SK-N-MC (cell line): ENCODE measurements at regions not wholly inside any gene's neighbourhood (a gene's known extent, or its start where the extent isn't known, plus 50 kb on each side); places are given as distances from the start of the nearest gene placed in this dataset.
"Not testable (repeated sequence)": the region's sequence is repeated elsewhere in the genome, so short reads cannot be mapped to it uniquely, and the experiment has no call there.

Experiments used
- DNase-seq: peaks from one replicate; pipeline ENCODE4 v3.0.0-alpha.2; 2011; ENCODE audit warnings: low read depth, low spot score
- H3K27ac ChIP-seq: fragments of 200-600 bp; sonication (generic); 2 replicates; pipeline ENCODE4 v1.5.1; 2016; ENCODE audit warnings: mixed run types
- H3K36me3 ChIP-seq: fragments of 200-600 bp; sonication (generic); 2 replicates; pipeline ENCODE4 v1.6.1; 2017; ENCODE audit warnings: antibody characterized with exemption, low read length, mixed read lengths; ENCODE audit not compliant: insufficient read depth
- H3K4me3 ChIP-seq: fragments of 200-600 bp; sonication (generic); 2 replicates; pipeline ENCODE4 v1.5.1; 2016
- H3K9ac ChIP-seq: fragments of 200-600 bp; sonication (generic); 2 replicates; pipeline ENCODE4 v1.8.0; 2017; ENCODE audit warnings: mixed run types, mixed read lengths; ENCODE audit not compliant: insufficient read length
- H3K9me3 ChIP-seq: fragments of 200-600 bp; sonication (generic); 2 replicates; pipeline ENCODE4 v1.6.1; 2017; ENCODE audit warnings: low read depth, mild to moderate bottlenecking, antibody characterized with exemption, low read length, moderate library complexity, mixed read lengths
- EZH2 ChIP-seq: fragments of 200-600 bp; sonication (generic); IDR thresholded peaks from one replicate; pipeline ENCODE4 v1.6.1; 2017; ENCODE audit warnings: antibody characterized with exemption
- FOXP2 ChIP-seq: optimal IDR thresholded peaks from 2 replicates; pipeline ENCODE3; 2011; ENCODE audit warnings: mild to moderate bottlenecking, moderate library complexity; ENCODE audit not compliant: insufficient read depth; ENCODE audit errors: extremely low read length, control extremely low read depth
- POLR2AphosphoS5 ChIP-seq: IDR thresholded peaks from 2 replicates; pipeline ENCODE4 v1.6.1; 2012; ENCODE audit warnings: mild to moderate bottlenecking, low read depth, low read length, borderline replicate concordance

GRCh38 chr12:68387338-68387737 lies 55.2 kb upstream of the MDM1 start:
- Histone ChIP-seq H3K9ac (no peak overlapping the region), H3K27ac (no peak overlapping the region), H3K36me3 (no peaks in the 10 kb centered on the region), H3K4me3 (no peak overlapping the region), H3K9me3 (no peaks in the 10 kb centered on the region)
- no peak for TF ChIP-seq POLR2AphosphoS5
- no peak for TF ChIP-seq EZH2
- no peak for TF ChIP-seq FOXP2
- no peak for DNase-seq

GRCh38 chr12:68389305-68389704 lies 57.1 kb upstream of the MDM1 start:
- DNase-seq, result no peak
- Histone ChIP-seq H3K27ac (no peak overlapping the region), H3K9me3 (no peaks in the 10 kb centered on the region), H3K36me3 (no peaks in the 10 kb centered on the region), H3K9ac (no peak overlapping the region), H3K4me3 (no peak overlapping the region)
- TF ChIP-seq FOXP2, result no peak
- TF ChIP-seq EZH2, result no peak
- no peak for TF ChIP-seq POLR2AphosphoS5

GRCh38 chr12:68391937-68392336 lies 59.8 kb upstream of the MDM1 start:
- Histone ChIP-seq H3K9ac (no peak overlapping the region), H3K9me3 (no peaks in the 10 kb centered on the region), H3K4me3 (no peak overlapping the region), H3K36me3 (no peaks in the 10 kb centered on the region), H3K27ac (no peak overlapping the region)
- TF ChIP-seq EZH2, result no peak
- TF ChIP-seq FOXP2, result no peak
- TF ChIP-seq POLR2AphosphoS5, result no peak
- no peak for DNase-seq

GRCh38 chr12:68392376-68392775 lies 60.2 kb upstream of the MDM1 start:
- no peak for DNase-seq
- TF ChIP-seq EZH2 (no peak), FOXP2 (no peak), POLR2AphosphoS5 (no peak)

GRCh38 chr12:68393417-68393816 lies 61.3 kb upstream of the MDM1 start:
- H3K9me3 ChIP-seq, result no peaks in the 10 kb centered on the region
- DNase-seq, result no peak
- H3K36me3 ChIP-seq, result no peaks in the 10 kb centered on the region
- H3K27ac ChIP-seq, result no peak overlapping the region
- TF ChIP-seq FOXP2 (no peak), POLR2AphosphoS5 (no peak), EZH2 (no peak)
- H3K9ac ChIP-seq, result no peak overlapping the region
- no peak overlapping the region for H3K4me3 ChIP-seq

More at GRCh38 chr12:68392376-68392775, 60.2 kb upstream of the MDM1 start:
- Histone ChIP-seq H3K9ac (no peak overlapping the region), H3K36me3 (no peaks in the 10 kb centered on the region), H3K27ac (no peak overlapping the region), H3K4me3 (no peak overlapping the region), H3K9me3 (no peaks in the 10 kb centered on the region)

- no peaks in the 10 kb centered on the region for H3K9me3 ChIP-seq
- no peak overlapping the region for H3K9ac ChIP-seq
- H3K4me3 ChIP-seq, result no peak overlapping the region
- H3K36me3 ChIP-seq, result no peaks in the 10 kb centered on the region
- DNase-seq, result no peak
- TF ChIP-seq POLR2AphosphoS5, result no peak
- no peak for TF ChIP-seq EZH2
- no peak for TF ChIP-seq FOXP2
- H3K27ac ChIP-seq, result no peak overlapping the region
Observed at GRCh38 chr12:68397566-68398158, 65.5 kb upstream of the MDM1 start.

GRCh38 chr12:68398689-68399088 lies 66.5 kb upstream of the MDM1 start:
- H3K27ac ChIP-seq, DNase-seq, H3K9me3 ChIP-seq, H3K9ac ChIP-seq, H3K4me3 ChIP-seq, H3K36me3 ChIP-seq: not testable (repeated sequence)

GRCh38 chr12:68400226-68400829 lies 68.2 kb upstream of the MDM1 start:
- no peak overlapping the region for H3K4me3 ChIP-seq
- H3K9ac ChIP-seq, result no peak overlapping the region
- no peak for DNase-seq
- no peaks in the 10 kb centered on the region for H3K36me3 ChIP-seq
- H3K9me3 ChIP-seq, result no peaks in the 10 kb centered on the region
- TF ChIP-seq FOXP2 (no peak), EZH2 (no peak), POLR2AphosphoS5 (no peak)
- no peak overlapping the region for H3K27ac ChIP-seq

- DNase-seq, result no peak
- no peak overlapping the region for H3K4me3 ChIP-seq
- no peaks in the 10 kb centered on the region for H3K36me3 ChIP-seq
- no peaks in the 10 kb centered on the region for H3K9me3 ChIP-seq
- TF ChIP-seq POLR2AphosphoS5 (no peak), EZH2 (no peak), FOXP2 (no peak)
- H3K9ac ChIP-seq, result no peak overlapping the region
- no peak overlapping the region for H3K27ac ChIP-seq
Observed at GRCh38 chr12:68402422-68402821, 70.3 kb upstream of the MDM1 start.
